Ovary (tissue), 3 donors: ENCODE measurements at regions not wholly inside any gene's neighbourhood (a gene's known extent, or its start where the extent isn't known, plus 50 kb on each side); places are given as distances from the start of the nearest gene placed in this dataset.

ENCODE experiments used
- POLR2A ChIP-seq: fragments of 450-650 bp; IDR thresholded peaks from one replicate; pipeline ENCODE4 v1.6.1; 2017; ENCODE audit warnings: antibody characterized with exemption, mild to moderate bottlenecking, moderate library complexity
- TF ChIP-seq, protein P1 (sequence below), 3 donors: fragments of 450-650 bp in 2 of 3; fragments of 200-600 bp in 1 of 3; IDR thresholded peaks; one replicate each; pipeline versions ENCODE4 v1.5.1 to v1.8.0; 2016 to 2022; ENCODE audit warnings: antibody characterized with exemption in 3 of 3, mild to moderate bottlenecking in 1 of 3
- donor health status: DM: no; HTN: no; CAD: no.

DNA sequence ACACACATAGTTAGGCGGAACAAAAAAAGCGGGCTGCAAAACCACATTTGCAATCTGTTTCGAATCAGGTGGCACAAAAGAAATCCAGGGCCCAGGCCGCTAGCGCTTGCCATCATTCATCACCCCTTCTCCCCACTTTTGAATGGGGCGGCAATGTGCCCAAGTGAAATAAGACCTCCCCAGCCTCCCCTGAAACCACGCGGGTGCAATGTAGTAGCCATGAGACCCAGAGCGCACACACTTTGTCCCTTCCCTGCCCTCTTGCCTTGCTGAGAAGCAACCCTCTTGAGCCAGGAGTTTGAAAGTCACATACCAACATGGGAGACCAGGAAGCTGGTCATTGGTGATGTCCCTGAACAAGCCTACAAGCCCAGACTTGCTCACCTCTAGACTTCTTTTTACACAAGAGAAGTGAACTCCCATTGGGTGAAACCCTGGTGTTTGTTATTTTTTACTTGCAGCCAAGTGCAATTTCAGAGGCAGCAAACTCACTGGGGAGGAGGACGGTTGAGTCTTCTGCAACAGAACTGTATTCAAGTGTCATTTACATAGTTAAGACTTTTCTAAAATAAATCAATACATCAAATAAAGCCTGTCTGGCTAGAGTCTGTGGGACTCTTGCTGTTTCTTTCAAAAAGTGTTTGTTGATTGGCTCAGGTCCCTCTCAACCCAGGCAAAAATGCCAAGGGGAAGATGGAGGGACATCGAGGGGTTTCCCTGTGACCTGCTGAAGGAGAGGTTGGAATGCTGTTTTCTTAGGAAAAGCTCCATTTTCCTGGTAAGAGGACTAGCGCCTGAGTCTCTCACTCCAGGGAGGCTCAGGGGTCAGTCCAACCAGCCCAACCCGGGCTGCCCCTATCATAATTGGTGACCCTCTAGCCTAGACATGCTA, 138.1 kb upstream of the PTPN1 start:
- TF ChIP-seq, protein P1, sequence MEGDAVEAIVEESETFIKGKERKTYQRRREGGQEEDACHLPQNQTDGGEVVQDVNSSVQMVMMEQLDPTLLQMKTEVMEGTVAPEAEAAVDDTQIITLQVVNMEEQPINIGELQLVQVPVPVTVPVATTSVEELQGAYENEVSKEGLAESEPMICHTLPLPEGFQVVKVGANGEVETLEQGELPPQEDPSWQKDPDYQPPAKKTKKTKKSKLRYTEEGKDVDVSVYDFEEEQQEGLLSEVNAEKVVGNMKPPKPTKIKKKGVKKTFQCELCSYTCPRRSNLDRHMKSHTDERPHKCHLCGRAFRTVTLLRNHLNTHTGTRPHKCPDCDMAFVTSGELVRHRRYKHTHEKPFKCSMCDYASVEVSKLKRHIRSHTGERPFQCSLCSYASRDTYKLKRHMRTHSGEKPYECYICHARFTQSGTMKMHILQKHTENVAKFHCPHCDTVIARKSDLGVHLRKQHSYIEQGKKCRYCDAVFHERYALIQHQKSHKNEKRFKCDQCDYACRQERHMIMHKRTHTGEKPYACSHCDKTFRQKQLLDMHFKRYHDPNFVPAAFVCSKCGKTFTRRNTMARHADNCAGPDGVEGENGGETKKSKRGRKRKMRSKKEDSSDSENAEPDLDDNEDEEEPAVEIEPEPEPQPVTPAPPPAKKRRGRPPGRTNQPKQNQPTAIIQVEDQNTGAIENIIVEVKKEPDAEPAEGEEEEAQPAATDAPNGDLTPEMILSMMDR (IDR thresholded peaks at IDR 0.05) = no peak
- TF ChIP-seq POLR2A = no peak
